AG08395 (cell line): ENCODE measurements at regions not wholly inside any gene's neighbourhood (a gene's known extent, or its start where the extent isn't known, plus 50 kb on each side); places are given as distances from the start of the nearest gene placed in this dataset.
A peak's percentile ranks its signal among the peaks of the same experiment; 100 is the strongest.
"Not testable (repeated sequence)": the region's sequence is repeated elsewhere in the genome, so short reads cannot be mapped to it uniquely, and the experiment has no call there.

ENCODE experiments used
- DNase-seq: peaks from one replicate; pipeline ENCODE4 v3.0.0; 2012; ENCODE audit warnings: mixed read lengths, low spot score

DNA sequence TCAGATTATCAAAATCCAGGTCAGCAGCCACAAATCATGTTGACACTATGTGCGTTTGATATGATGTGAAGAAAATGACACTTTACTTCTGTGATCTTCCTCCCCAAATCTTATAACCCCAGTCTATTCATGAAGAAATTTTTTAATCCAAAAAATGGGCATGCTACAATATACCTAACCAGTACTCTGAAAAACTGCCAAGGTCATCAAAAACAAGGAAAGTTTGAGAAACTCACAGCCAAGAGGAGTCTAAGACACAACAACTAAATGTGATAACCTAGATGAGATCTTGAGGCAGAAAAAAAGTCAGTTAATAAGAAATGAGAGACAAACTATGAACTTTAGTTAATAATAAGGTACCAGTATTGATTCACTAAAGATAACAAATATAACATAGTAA lies 200.6 kb upstream of the IRAK1BP1 start:
- DNase-seq: no peak

DNA sequence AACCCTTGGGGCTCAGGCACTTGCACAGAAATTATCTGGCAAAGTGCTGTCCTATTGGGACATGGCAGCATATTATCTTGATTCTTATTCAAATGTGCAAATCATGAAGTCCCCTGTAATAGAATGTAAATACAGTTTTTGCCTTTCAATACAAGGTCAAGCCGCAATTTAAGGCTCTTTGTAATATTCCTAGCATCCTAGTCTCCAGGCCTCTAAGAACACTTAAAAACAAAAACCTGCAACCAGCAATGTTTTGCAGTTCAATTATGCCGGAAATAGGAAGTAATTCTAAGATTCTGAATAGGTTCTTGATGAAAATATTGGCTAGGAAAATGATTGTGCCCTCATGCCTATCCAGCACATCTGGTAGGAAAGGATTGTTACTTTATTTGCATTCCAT lies 197.2 kb upstream of the IRAK1BP1 start:
- no peak for DNase-seq

DNA sequence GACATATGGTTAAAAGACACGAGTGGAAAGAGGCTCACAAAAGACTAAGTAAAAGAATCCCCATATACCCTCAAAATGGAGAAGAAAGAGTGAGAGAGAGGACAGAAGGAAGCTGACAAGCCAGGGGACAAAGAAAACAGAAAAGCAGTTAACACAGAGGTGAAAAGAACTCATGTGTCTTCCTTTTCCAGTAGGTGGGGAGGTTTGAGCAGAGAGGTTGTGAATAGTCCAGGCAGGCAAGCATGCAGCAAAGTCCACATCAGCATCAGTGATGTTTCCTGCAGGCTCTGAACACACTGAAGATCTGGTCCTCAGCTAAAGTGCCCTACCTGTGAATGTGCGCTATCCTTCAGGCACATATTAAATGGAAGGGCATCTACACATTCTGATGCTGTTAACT lies 196.5 kb upstream of the IRAK1BP1 start:
- no peak for DNase-seq

DNA sequence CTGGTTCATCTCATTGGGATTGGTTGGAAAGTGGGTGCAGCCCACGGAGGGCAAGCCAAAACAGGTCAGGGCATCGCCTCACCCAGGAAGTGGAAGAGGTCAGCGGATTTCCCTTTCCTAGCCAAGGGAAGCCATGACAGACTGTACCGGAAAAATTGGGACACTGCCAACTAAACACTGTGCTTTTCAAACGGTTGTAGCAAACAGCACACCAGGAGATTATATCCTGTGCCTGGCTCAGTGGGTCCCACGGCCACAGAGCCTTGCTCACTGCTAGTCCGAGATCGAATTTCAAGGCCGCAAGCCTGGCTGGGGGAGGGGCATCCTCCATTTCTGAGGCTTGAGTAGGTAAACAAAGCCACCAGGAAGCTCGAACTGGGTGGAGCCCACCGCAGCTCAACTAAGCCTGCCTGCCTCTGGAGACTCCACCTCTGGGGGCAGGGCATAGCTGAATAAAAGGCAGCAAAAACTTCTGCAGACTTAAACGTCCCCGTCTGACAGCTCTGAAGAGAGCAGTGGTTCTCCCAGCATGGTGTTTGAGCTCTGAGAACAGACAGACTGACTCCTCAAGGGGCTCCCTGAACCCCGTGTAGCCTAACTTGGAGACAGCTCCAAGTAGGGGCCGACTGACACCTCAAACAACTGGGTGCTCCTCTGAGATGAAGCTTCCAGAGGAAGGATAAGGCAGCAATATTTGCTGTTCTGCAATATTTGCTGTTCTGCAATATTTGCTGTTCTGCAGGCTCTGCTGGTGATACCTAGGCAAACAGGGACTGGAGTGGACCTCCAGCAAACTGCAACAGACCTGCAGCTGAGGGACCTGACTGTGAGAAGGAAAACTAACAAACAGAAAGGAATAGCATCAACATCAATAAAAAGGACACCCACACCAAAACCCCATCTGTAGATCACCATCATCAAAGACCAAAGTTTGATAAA lies 191.0 kb upstream of the IRAK1BP1 start:
- DNase-seq: not testable (repeated sequence)

DNA sequence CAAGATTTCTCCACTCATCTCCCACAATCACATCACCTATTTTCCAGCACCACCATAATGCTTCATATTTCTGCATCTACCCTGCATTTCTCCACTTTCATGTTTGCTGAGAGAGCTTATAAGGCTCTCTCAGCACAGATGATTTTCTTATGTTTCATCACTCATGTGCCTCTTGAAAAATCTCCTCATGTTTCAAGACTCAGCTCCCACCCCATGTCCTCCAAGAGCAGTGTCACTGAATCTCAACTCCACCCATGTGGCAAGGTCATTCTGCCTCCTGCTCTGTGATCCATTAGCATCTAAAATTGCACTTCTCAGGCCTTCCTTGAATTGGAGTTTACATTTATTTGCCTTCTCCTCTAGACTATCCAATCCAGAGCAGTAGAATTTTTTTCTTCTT lies 178.7 kb upstream of the IRAK1BP1 start:
- DNase-seq: no peak

DNA sequence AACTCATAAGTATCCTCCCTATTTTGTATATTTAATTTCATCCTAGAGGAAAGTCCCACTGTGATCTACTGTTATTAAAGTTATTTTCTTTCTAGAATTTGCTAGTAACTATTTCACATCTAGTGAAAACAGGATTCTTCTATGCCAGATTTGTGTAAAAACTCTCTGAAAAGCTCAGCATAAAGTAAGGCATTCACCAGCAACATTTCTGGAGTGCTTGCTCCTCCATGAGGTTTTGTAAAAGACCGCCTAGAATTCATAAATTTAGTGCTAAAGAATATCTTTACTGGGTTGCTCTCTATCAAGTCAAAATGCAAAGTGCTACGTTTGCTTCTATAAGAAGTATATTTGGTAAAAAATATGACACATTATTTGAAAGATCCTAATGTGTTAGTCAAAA lies 173.5 kb upstream of the IRAK1BP1 start:
- DNase-seq: no peak

DNA sequence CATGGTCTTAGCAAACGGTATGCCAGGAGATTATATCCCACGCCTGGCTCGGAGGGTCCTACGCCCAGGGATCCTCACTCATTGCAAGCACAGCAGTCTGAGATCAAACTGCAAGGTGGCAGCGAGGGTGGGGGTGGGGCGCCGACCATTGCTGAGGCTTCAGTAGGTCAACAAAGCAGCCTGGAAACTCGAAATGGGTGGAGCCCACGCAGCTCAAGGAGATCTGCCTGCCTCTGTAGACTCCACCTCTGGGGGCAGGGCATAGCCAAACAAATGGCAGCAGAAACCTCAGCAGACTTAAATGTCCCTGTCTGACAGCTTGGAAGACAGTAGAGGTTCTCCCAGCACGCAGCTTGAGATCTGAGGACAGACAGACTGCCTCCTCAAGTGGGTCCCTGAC lies 172.7 kb upstream of the IRAK1BP1 start:
- not testable (repeated sequence) for DNase-seq

DNA sequence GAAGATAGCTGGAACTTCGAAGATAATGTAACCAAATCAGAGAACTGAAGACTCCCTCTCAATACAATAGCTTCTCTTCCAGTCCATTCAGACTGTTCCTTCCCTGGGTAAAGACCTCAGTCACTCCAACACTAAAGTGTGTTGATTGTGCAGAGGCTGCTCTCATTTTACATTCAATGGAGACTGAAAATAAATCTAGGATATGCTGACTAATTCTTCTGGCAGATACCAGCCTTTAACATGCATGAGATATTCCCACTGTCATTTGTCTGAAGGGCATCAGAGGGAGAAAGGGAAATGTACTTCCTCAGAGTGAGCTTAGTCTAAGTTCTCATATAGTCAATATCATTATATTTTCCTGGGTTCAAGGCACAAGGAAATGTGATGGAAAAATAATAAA lies 166.4 kb upstream of the IRAK1BP1 start:
- no peak for DNase-seq

DNA sequence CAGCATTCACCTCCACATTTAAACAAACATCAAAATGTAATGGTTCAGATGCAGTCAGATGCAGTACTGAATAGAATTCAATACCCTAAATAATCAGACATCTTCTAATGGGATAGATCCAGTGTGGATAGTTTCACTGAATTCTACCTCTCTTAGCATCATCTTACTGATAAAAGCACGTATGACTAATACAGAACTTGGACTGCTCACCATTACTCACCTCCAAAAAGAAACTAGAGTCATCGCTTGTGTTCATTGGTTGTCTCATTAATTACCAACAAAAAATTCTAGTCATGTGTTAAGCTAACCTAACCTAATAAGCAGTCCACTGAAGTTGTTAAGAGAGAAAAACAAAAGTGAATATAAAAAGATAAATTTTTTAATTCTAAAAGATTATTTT lies 165.9 kb upstream of the IRAK1BP1 start:
- peak; percentile 13 for DNase-seq

DNA sequence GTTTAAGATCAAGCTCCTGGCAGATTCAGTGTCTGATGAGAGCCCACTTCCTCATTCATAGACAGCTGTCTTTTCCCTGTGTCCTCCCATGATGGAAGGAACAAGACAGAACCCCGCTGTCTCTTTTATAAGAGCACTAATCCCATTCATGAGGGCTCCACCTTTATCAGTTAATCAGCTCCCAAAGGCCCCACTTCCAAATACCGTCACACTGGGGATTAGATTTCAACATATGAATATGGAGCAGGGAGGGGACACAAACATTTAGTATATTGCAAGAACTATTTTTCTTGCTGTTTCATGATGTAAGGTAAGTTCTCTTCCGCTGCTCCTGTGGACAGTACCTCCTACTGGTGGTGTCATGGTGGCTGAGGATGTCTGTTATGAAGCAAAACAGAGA lies 158.3 kb upstream of the IRAK1BP1 start:
- no peak for DNase-seq

DNA sequence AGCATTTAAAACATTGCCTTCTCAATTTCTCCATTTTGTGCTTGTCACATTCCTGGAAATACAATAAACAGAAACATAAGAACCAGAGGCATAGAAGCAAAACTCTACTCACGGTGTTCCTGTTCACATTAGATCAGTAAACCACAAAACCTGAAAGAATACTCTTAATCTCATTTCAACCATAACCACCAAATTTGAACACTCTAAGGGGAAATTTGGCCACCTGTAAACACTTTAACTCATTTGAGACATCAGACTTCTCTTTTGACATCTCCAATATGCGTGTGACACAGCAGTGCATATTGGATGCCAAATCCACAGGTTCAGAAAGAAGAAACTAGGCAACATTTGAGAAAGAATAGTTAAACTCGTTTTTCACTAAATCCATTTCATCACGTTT lies 153.8 kb upstream of the IRAK1BP1 start:
- no peak for DNase-seq

DNA sequence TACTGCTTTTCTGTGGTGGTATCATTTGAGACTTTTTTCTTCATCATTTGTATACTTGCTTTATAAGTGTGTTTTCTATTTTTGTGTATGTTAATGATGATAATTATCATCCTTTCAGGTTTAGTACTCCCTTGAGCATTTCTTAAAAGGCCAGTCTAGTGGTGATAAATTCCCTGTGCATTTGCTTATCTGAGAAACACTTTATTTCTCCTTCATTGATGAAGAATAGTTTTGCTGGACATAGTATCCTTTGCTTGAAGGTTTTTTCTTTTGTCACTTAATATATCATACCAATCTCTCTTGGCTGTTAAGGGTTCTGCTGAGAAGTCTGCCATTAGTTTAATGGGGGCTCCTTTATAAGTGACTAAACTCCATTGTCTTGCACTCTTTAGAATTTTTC lies 123.2 kb upstream of the IRAK1BP1 start:
- no peak for DNase-seq

DNA sequence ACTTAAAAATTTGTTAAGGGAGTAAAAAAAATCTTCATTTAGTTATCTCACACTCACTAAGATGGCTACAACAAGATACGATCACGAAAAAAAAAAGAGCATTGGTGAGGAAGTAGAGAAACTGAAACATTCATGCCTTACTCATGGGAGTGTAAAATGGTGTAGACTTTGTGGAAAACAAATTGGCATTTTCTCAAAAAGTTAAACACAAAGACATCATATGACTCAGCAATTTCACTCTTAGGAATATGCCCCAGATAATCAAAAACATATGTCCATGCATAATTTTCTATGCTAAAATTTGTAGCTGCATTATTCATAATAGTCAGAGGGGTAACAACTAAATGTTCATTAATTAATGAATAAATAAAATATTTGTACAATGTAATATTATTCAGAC lies 120.9 kb upstream of the IRAK1BP1 start:
- DNase-seq: peak; percentile 3

DNA sequence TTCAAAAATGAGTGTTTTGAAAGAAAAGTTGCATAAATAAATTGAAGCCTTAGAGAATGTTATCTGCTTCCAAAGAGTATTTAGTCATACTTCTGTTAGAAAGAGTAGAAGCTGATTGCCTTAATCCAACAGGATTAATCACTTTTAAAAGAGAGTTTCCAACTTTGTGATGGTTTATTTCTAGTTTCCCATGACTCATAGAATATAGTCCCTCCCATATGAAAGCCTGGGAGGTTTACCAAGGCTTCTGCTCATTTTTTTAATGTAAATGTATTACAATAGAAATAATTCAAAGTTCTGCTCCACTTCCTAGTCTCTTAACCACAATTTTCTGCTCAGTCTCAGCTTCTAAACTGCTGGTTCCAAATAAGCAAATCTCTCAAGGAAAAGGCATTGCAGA lies 118.0 kb upstream of the IRAK1BP1 start:
- DNase-seq: peak; percentile 2

DNA sequence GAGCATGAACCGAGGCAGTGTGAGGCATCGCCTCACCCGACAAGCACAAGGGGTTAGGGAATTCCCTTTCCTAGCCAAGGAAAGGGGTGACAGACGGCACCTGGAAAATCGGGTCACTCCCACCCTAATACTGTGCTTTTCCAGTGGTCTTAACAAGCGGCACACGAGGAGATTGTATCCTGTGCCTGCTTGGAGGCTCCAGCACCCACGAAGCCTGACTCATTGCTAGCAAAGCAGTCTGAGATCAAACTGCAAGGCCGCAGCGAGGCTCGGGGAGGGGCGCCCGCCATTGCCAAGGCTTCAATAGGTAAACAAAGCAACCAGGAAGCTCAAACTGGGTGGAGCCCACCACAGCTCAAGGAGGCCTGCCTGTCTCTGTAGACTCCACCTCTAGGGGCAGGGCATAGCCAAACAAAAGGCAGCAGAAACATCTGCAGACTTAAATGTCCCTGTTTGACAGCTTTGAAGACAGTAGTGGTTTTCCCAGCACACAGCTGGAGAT lies 109.0 kb upstream of the IRAK1BP1 start:
- DNase-seq: not testable (repeated sequence)

DNA sequence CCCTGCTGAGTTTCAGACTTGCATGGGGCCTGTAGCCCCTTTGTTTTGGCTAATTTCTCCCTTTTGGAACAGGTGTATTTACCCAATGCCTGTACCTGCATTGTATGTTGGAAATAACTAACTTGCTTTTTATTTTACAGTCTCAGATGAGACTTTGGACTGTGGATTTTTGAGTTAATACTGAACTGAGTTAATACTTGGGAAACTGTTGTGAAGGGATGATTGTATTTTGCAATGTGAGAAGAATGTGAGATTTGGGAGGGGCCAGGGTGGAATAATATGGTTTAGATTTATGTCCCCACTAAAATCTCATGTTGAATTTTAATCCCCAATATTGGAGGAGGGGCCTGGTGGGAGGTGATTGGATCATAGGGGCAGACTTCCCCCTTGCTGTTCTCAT lies 99.1 kb upstream of the IRAK1BP1 start:
- DNase-seq: no peak

DNA sequence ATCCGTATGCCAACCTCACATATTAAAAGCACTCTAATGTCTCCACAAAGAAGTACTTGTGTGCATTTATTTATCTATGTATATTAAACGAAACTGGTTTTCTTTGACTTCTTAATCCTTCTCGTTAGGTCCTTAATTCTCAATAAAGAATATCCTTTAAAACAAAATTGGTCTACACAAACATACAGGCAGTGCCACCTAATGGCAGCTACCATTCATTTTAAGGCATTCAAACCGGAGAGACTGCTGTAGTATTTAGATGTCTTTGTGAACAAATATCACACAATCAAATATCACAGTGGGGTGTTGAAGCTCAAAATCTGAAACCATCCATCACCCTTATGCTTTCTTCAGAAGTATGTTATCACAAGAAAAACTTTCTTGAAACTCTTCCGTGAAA lies 96.6 kb upstream of the IRAK1BP1 start:
- DNase-seq: no peak

DNA sequence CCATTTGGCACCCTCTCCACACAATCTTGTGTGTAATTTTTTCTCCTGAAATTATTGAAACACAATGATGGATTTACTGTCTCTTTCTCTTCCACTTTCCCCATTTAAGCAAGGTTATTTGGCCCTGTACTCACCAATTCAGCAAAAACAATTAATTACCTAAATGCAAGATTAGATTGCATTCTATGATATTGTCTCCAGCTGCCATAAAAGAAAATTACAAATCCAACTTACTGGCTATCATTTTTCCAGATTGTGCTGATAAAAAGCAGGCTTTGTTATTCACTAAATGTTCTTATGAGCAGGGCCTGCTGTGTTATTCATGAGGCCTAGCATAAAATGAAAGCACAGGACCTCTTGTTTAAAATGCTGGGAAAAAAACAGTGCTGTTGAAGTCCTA lies 95.8 kb upstream of the IRAK1BP1 start:
- no peak for DNase-seq

DNA sequence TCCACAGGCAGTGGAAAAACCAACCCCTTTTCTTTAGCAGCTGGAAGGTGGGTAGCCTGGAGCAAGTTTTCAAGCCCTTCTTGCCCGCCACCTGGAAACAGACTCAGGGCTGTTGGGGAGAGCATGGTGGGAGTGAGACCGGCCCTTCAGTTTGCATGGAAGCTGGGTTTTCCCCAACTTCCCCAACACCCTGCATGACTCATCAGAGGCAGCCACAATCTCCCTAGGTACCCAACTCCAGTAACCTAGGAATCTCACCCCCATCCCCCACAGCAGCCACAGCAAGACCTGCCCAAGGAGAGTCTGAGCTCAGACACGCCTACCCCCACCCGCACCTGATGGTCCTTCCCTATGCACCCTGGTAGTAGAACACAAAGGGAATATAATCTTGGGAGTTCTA lies 86.3 kb upstream of the IRAK1BP1 start:
- DNase-seq: no peak

DNA sequence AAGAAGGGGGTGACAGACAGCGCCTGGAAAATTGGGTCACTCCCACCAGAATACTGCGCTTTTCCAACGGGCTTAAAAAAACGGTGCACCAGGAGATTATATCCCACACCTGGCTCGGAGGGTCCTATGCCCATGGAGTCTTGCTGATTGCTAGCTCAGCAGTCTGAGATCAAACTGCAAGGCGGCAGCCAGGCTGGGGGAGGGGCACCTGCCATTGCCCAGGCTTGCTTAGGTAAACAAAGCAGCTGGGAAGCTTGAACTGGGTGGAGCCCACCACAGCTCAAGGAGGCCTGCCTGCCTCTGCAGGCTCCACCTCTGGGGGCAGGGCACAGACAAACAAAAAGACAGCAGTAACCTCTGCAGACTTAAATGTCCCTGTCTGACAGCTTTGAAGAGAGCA lies 84.0 kb upstream of the IRAK1BP1 start:
- DNase-seq: not testable (repeated sequence)

DNA sequence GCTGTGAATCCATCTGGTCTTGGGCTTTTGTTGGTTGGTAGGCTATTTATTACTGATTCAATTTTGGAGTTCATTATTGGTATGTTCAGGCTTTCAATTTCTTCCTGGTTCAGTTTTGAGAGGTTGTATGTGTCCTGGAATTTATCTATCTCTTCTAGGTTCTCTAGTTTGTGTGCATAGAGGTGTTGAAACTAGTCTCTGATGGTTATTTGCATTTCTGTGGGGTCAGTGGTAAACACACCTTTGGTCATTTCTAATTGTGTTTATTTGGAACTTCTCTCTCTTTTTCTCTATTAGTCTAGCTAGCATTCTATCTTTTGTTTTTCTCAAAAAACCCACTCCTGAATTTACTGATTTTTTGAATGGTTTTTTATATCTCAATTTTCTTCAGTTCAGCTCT lies 70.1 kb upstream of the IRAK1BP1 start:
- no peak for DNase-seq

DNA sequence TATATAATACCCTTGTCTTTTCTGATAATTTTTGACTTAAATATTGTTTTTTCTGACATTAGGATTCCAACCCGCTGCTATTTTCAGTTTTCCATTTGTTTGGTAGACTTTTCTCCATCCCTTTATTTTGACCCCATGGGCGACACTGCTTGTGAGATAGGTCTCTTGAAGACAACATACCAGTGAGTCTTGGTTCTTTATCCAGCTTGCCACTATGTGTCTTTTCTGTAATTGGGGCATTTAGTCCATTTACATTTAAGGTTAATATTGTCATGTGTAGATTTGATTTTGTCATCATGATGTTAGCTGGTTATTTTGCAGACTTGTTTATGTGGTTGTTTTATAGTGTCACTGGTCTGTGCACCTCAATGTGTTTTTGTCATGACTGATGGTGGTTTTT lies 67.7 kb upstream of the IRAK1BP1 start:
- no peak for DNase-seq

DNA sequence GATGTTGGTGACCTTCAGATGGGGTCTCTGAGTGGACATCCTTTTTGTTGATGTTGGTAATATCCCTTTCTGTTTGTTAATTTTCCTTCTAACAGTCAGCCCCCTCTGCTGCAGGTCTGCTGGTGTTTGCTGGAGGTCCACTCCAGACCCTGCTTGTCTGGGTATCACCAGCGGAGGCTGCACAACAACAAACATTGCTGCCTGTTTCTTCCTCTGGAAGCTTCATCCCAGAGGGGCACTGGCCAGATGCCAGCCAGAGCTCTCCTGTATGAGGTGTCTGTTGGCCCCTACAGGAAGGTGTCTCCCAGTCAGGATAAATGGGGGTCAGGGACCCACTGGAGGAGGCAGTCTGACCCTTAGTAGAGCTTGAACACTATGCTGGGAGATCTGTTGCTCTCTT lies 60.6 kb upstream of the IRAK1BP1 start:
- not testable (repeated sequence) for DNase-seq
